IMR-90 (cell line): ENCODE measurements at regions not wholly inside any gene's neighbourhood (a gene's known extent, or its start where the extent isn't known, plus 50 kb on each side); places are given as distances from the start of the nearest gene placed in this dataset.

Experiments used
- ATAC-seq: fragments of 200-7000 bp; cut with Tn5 transposase; 2 replicates; pipeline ENCODE4 v1.9.1; 2020; ENCODE audit warnings: low read depth, mild to moderate bottlenecking, moderate library complexity
- BruUV-seq: library from RNA; stranded (reverse); fragments of 400-500 nt; replicated peaks from 2 replicates; lab custom pipeline; 2021; lab: Mats Ljungman, UMichigan
- CTCF ChIA-PET: fragments of 300-600 bp; formaldehyde crosslinking; extraction: SDS; loops from one replicate; lab custom pipeline; 2021; ENCODE audit warnings: antibody characterized with exemption; lab: Yijun Ruan, JAX
- POLR2A ChIA-PET: fragments of 300-600 bp; sonication (Branson Sonifier 250); formaldehyde crosslinking; loops from one replicate; lab custom pipeline; 2022; ENCODE audit warnings: antibody characterized with exemption; ENCODE audit not compliant: unreplicated experiment; lab: Charles Lee
- DNase-seq: peaks from one replicate; pipeline ENCODE4 v3.0.0; 2013
- H2AFZ ChIP-seq: replicated peaks from 2 replicates; pipeline ENCODE3; 2013; ENCODE audit warnings: low read length, mild to moderate bottlenecking; ENCODE audit not compliant: poor library complexity
- H2AK5ac ChIP-seq: 2 replicates; pipeline ENCODE4 v1.6.1; 2013; ENCODE audit warnings: low read depth, low read length, inconsistent platforms
- H2AK9ac ChIP-seq: replicated peaks from 2 replicates; pipeline ENCODE3; 2013; ENCODE audit warnings: mild to moderate bottlenecking, low read depth, low read length, moderate library complexity; ENCODE audit not compliant: poor library complexity
- H2BK120ac ChIP-seq: 2 replicates; pipeline ENCODE4 v1.6.1; 2013; ENCODE audit warnings: low read depth, low read length, inconsistent platforms
- H2BK15ac ChIP-seq: 3 replicates; pipeline ENCODE4 v1.6.1; 2013; ENCODE audit warnings: low read depth, low read length, inconsistent platforms
- H2BK20ac ChIP-seq: 2 replicates; pipeline ENCODE4 v1.6.1; 2013; ENCODE audit warnings: low read depth, mild to moderate bottlenecking, inconsistent platforms, low read length, moderate library complexity
- H2BK5ac ChIP-seq: 2 replicates; pipeline ENCODE4 v1.6.1; 2013; ENCODE audit warnings: mild to moderate bottlenecking, low read depth, low read length, inconsistent platforms; ENCODE audit not compliant: poor library complexity, severe bottlenecking
- H3K14ac ChIP-seq: replicated peaks from 2 replicates; pipeline ENCODE4 v1.6.1; 2013; ENCODE audit warnings: low read depth, low read length, inconsistent platforms
- H3K18ac ChIP-seq: 2 replicates; pipeline ENCODE4 v1.6.1; 2013; ENCODE audit warnings: low read depth, low read length, control low read depth
- H3K23ac ChIP-seq: 2 replicates; pipeline ENCODE4 v1.6.1; 2013; ENCODE audit warnings: low read depth, low read length, inconsistent platforms
- H3K27ac ChIP-seq: 2 replicates; pipeline ENCODE4 v1.5.1; 2013; ENCODE audit warnings: mild to moderate bottlenecking, control low read depth, low read length; ENCODE audit not compliant: insufficient read depth
- H3K27me3 ChIP-seq: 2 replicates; pipeline ENCODE4 v1.6.1; 2013; ENCODE audit warnings: low read length; ENCODE audit not compliant: control insufficient read depth, insufficient read depth
- H3K36me3 ChIP-seq: 2 replicates; pipeline ENCODE4 v1.6.1; 2013; ENCODE audit warnings: low read length, mixed read lengths; ENCODE audit not compliant: control insufficient read depth, insufficient read depth
- H3K4ac ChIP-seq: 2 replicates; pipeline ENCODE4 v1.6.1; 2013; ENCODE audit warnings: low read depth, low read length, inconsistent platforms
- H3K4me1 ChIP-seq: 2 replicates; pipeline ENCODE4 v1.6.1; 2013; ENCODE audit warnings: low read length, mixed read lengths; ENCODE audit not compliant: control insufficient read depth, insufficient read depth
- H3K4me2 ChIP-seq: 2 replicates; pipeline ENCODE4 v1.6.1; 2013; ENCODE audit warnings: low read depth, mild to moderate bottlenecking, control low read depth, low read length, moderate library complexity
- H3K4me3 ChIP-seq: 2 replicates; pipeline ENCODE4 v1.5.1; 2013; ENCODE audit warnings: low read depth, mild to moderate bottlenecking, control low read depth, low read length, moderate library complexity; ENCODE audit not compliant: insufficient read depth
- H3K56ac ChIP-seq: 2 replicates; pipeline ENCODE4 v1.6.1; 2013; ENCODE audit warnings: low read length, inconsistent platforms; ENCODE audit not compliant: insufficient read depth; ENCODE audit errors: extremely low read depth
- H3K79me1 ChIP-seq, 2 experiments: 2 replicates each; pipeline ENCODE4 v1.6.1; 2013; ENCODE audit warnings: low read length in 2 of 2, inconsistent platforms in 1 of 2, low read depth in 1 of 2
- H3K9ac ChIP-seq: 2 replicates; pipeline ENCODE4 v1.6.1; 2013; ENCODE audit warnings: low read depth, low read length, control low read depth
- H3K9me1 ChIP-seq: 2 replicates; pipeline ENCODE4 v1.6.1; 2013; ENCODE audit warnings: low read length, inconsistent platforms; ENCODE audit not compliant: insufficient read depth
- H3K9me3 ChIP-seq: 2 replicates; pipeline ENCODE4 v1.6.1; 2013; ENCODE audit warnings: low read length; ENCODE audit not compliant: control insufficient read depth, insufficient read depth
- H4K20me1 ChIP-seq: 2 replicates; pipeline ENCODE4 v1.6.1; 2013; ENCODE audit warnings: low read length, inconsistent platforms; ENCODE audit not compliant: insufficient read depth
- H4K5ac ChIP-seq: 2 replicates; pipeline ENCODE4 v1.6.1; 2013; ENCODE audit warnings: mild to moderate bottlenecking, low read depth, low read length, control low read depth
- H4K8ac ChIP-seq, 2 experiments: 2 replicates each; pipeline ENCODE4 v1.6.1; 2013; ENCODE audit warnings: low read depth in 2 of 2, low read length in 2 of 2, control low read depth in 1 of 2, inconsistent platforms in 1 of 2
- H4K91ac ChIP-seq: 2 replicates; pipeline ENCODE4 v1.6.1; 2013; ENCODE audit warnings: low read depth, low read length, inconsistent platforms; ENCODE audit not compliant: insufficient read depth
- BHLHE40 ChIP-seq: fragments of 150-350 bp; IDR thresholded peaks from 2 replicates; pipeline ENCODE4 v1.6.1; 2016; ENCODE audit warnings: mild to moderate bottlenecking, low read depth, low read length
- RCOR1 ChIP-seq: IDR thresholded peaks from 2 replicates; pipeline ENCODE4 v1.6.1; 2012; ENCODE audit warnings: mild to moderate bottlenecking, low read length, improper control_type of control experiment; ENCODE audit not compliant: insufficient replicate concordance
- RFX5 ChIP-seq: IDR thresholded peaks from 2 replicates; pipeline ENCODE4 v1.8.0; 2012; ENCODE audit warnings: low read depth, mild to moderate bottlenecking, low read length, moderate library complexity
- WGBS, 2 experiments: methylation state at CpG; one replicate each; pipeline versions ENCODE4 v1.1.5 to v1.1.7; 2013; ENCODE audit warnings: missing lambda C conversion rate in 2 of 2; ENCODE audit not compliant: insufficient read length in 1 of 2; ENCODE audit errors: extremely low coverage in 2 of 2; 5-methylcytosine and 5-hydroxymethylcytosine counted together
- dilution Hi-C: fragments of 300-500 bp; cut with HindIII; formaldehyde crosslinking; loops from one replicate; pipeline ENCODE4 v1.14.3; 2018; ENCODE audit warnings: low sequenced_read_pairs; ENCODE audit not compliant: unreplicated experiment
- in situ Hi-C: fragments of 300-500 bp; cut with MboI; formaldehyde crosslinking; loops from 3 replicates; pipeline ENCODE4 v1.14.3; 2019; ENCODE audit warnings: low sequenced_read_pairs, inconsistent platforms, mixed read lengths
- intact Hi-C: fragments of 100-400 bp; cut with micrococcal nuclease; formaldehyde crosslinking; loops from 2 replicates; pipeline ENCODE4 v1.10.0; 2022

- H2AFZ ChIP-seq, result no peak overlapping the region
- H3K4ac ChIP-seq, result no peak overlapping the region
- H3K9me1 ChIP-seq, result no peaks in the 10 kb centered on the region
- no peak overlapping the region for H3K27ac ChIP-seq
- no peak overlapping the region for H2BK120ac ChIP-seq
- H3K79me1 ChIP-seq, result no peaks in the 10 kb centered on the region
- no peak overlapping the region for H4K91ac ChIP-seq
- intact Hi-C loops, result no loop called here
- H2AK5ac ChIP-seq, result no peak overlapping the region
- H3K18ac ChIP-seq, result no peak overlapping the region
- CTCF ChIA-PET, result no interaction called here
- H2BK15ac ChIP-seq, result no peak overlapping the region
- no peak overlapping the region for H2AK9ac ChIP-seq
- no peak overlapping the region for H4K5ac ChIP-seq
- no peak overlapping the region for H2BK20ac ChIP-seq
- no peak overlapping the region for H2BK5ac ChIP-seq
- no peaks in the 10 kb centered on the region for H3K4me1 ChIP-seq
- no peak for TF ChIP-seq RCOR1
- TF ChIP-seq BHLHE40, result no peak
- no peak for TF ChIP-seq RFX5
- POLR2A ChIA-PET, result no interaction called here
- H3K14ac ChIP-seq, result no peak overlapping the region
- in situ Hi-C loops, result no loop called here
- no TSS peak for BruUV-seq
- H3K4me2 ChIP-seq, result no peak overlapping the region
- no peak overlapping the region for H3K23ac ChIP-seq
- dilution Hi-C loops, result no loop called here
- no peak for DNase-seq
- H4K8ac ChIP-seq, result no peak overlapping the region
- no CpG with 5 or more reads among the region's 3 CpGs for WGBS, 2 experiments
- H3K9ac ChIP-seq, result no peak overlapping the region
- ATAC-seq, result no peak
- no peaks in the 10 kb centered on the region for H3K36me3 ChIP-seq
- no peak overlapping the region for H3K56ac ChIP-seq
- no peak overlapping the region for H3K4me3 ChIP-seq
- no peaks in the 10 kb centered on the region for H4K20me1 ChIP-seq
- H3K27me3 ChIP-seq, result no peaks in the 10 kb centered on the region; the same call in none of the 2 replicates
- no peaks in the 10 kb centered on the region for H3K9me3 ChIP-seq
These were observed 245.3 kb upstream of the ID2 start for GRCh38 chr2:8436585-8436984.
